ENCODE measurements at regions not wholly inside any gene's neighbourhood (a gene's known extent, or its start where the extent isn't known, plus 50 kb on each side); places are given as distances from the start of the nearest gene placed in this dataset.

DNA sequence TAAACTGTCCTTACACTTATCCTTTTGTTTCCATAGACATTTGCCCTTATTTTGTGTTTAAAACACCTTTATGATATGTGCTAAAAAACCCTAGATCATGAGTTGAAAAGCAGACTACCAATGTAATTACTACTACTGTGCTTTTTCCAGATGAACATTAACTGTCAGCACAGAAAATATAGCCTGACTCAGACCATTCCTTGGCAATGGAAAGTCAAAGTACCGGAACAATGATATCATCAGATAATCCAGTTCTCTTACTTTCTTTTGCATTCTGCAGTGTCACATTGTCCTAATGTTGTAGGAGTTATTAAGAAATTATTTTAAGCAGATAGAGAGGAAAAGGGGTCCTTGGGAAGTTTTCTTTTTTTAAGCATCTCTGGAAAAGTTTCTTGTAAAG is 1189.0 kb upstream of the FLRT2 start:
- TF ChIP-seq POLR2A (IDR thresholded peaks at IDR 0.05; ENCODE audit: extremely low read depth, insufficient read length) = no peak
- no peak for TF ChIP-seq CTCF (IDR thresholded peaks at IDR 0.05; ENCODE audit: low read depth, low read length)

Data from NB4 (cell line).